Fibroblast of skin of back (primary cell): ENCODE measurements at regions not wholly inside any gene's neighbourhood (a gene's known extent, or its start where the extent isn't known, plus 50 kb on each side); places are given as distances from the start of the nearest gene placed in this dataset.
"Not testable (repeated sequence)": the region's sequence is repeated elsewhere in the genome, so short reads cannot be mapped to it uniquely, and the experiment has no call there.

Experiments used
- DNase-seq: peaks from one replicate; pipeline ENCODE4 v3.0.0-alpha.2; 2013

- DNase-seq: not testable (repeated sequence)
Measured at GRCh38 chr1:220475608-220476007, 52.3 kb upstream of the MARK1 start.

- DNase-seq: not testable (repeated sequence)
Measured at GRCh38 chr1:220475141-220475540, 52.8 kb upstream of the MARK1 start.

GRCh38 chr1:220473440-220473839 lies 54.5 kb upstream of the MARK1 start:
- DNase-seq: no peak

- DNase-seq: no peak
Measured at GRCh38 chr1:220462752-220463151, 65.2 kb upstream of the MARK1 start.

- DNase-seq: no peak
Measured at GRCh38 chr1:220458936-220459335, 69.0 kb upstream of the MARK1 start.

GRCh38 chr1:220457957-220458609 lies 69.9 kb upstream of the MARK1 start:
- DNase-seq: no peak

GRCh38 chr1:220455559-220455958 lies 72.4 kb upstream of the MARK1 start:
- no peak for DNase-seq

GRCh38 chr1:220454155-220454777 lies 73.7 kb upstream of the MARK1 start:
- no peak for DNase-seq

GRCh38 chr1:220453371-220453770 lies 74.6 kb upstream of the MARK1 start:
- no peak for DNase-seq

GRCh38 chr1:220451532-220451931 lies 76.4 kb upstream of the MARK1 start:
- DNase-seq: no peak

GRCh38 chr1:220450927-220451326 lies 77.0 kb upstream of the MARK1 start:
- DNase-seq: no peak

- DNase-seq: no peak
Measured at GRCh38 chr1:220448217-220448616, 79.7 kb upstream of the MARK1 start.

- not testable (repeated sequence) for DNase-seq
Measured at GRCh38 chr1:220444586-220444985, 83.3 kb upstream of the MARK1 start.

GRCh38 chr1:220441211-220441610 lies 86.7 kb upstream of the MARK1 start:
- DNase-seq: no peak

GRCh38 chr1:220438741-220439140 lies 89.2 kb upstream of the MARK1 start:
- DNase-seq: no peak

- DNase-seq: no peak
Measured at GRCh38 chr1:220432408-220432807, 95.5 kb upstream of the MARK1 start.

GRCh38 chr1:220431554-220432239 lies 96.2 kb upstream of the MARK1 start:
- no peak for DNase-seq

GRCh38 chr1:220430586-220430985 lies 97.3 kb upstream of the MARK1 start:
- no peak for DNase-seq

- DNase-seq: no peak
Measured at GRCh38 chr1:220430059-220430458, 97.9 kb upstream of the MARK1 start.

- DNase-seq: no peak
Measured at GRCh38 chr1:220426989-220427388, 100.9 kb upstream of the MARK1 start.

- no peak for DNase-seq
Measured at GRCh38 chr1:220425852-220426251, 102.1 kb upstream of the MARK1 start.

GRCh38 chr1:220421508-220421907 lies 106.4 kb upstream of the MARK1 start:
- DNase-seq: no peak

- DNase-seq: no peak
Measured at GRCh38 chr1:220420726-220421125, 107.2 kb upstream of the MARK1 start.

- not testable (repeated sequence) for DNase-seq
Measured at GRCh38 chr1:220412382-220412781, 115.6 kb upstream of the MARK1 start.
